ACC112 (cell line): ENCODE measurements at regions not wholly inside any gene's neighbourhood (a gene's known extent, or its start where the extent isn't known, plus 50 kb on each side); places are given as distances from the start of the nearest gene placed in this dataset.

Source experiments
- H2AFZ ChIP-seq: fragments of 200-600 bp; sonication (generic); one replicate; pipeline ENCODE4 v1.6.0; 2017; ENCODE audit warnings: antibody characterized with exemption, low read length; ENCODE audit not compliant: unreplicated experiment
- H3K27ac ChIP-seq: fragments of 200-600 bp; sonication (generic); 2 replicates; pipeline ENCODE4 v1.5.1; 2014; ENCODE audit warnings: low read depth, mild to moderate bottlenecking, antibody characterized with exemption, low read length, moderate library complexity
- H3K27me3 ChIP-seq: fragments of 200-600 bp; sonication (generic); 2 replicates; pipeline ENCODE4 v1.6.1; 2014; ENCODE audit warnings: mild to moderate bottlenecking, antibody characterized with exemption, low read length, moderate library complexity, mixed read lengths; ENCODE audit not compliant: insufficient read depth
- H3K36me3 ChIP-seq: fragments of 200-600 bp; sonication (generic); 2 replicates; pipeline ENCODE4 v1.6.1; 2016; ENCODE audit warnings: mild to moderate bottlenecking, antibody characterized with exemption, low read length, moderate library complexity, mixed read lengths; ENCODE audit not compliant: insufficient read depth
- H3K4me1 ChIP-seq: fragments of 200-600 bp; sonication (generic); one replicate; pipeline ENCODE4 v1.6.1; 2016; ENCODE audit warnings: low read length, mixed read lengths; ENCODE audit not compliant: insufficient read depth, unreplicated experiment, control insufficient read depth
- H3K4me3 ChIP-seq: fragments of 200-600 bp; sonication (generic); 2 replicates; pipeline ENCODE4 v1.5.1; 2014; ENCODE audit warnings: mild to moderate bottlenecking, low read depth, low read length
- H3K79me2 ChIP-seq: fragments of 200-600 bp; sonication (generic); one replicate; pipeline ENCODE4 v1.6.0; 2016; ENCODE audit warnings: low read length; ENCODE audit not compliant: control insufficient read depth, unreplicated experiment, insufficient read depth

- Histone ChIP-seq H3K4me3 (no peak overlapping the region), H2AFZ (no peak overlapping the region), H3K4me1 (peaks cover 15% of the 10 kb centered on the region), H3K27ac (no peak overlapping the region), H3K27me3 (no peaks in the 10 kb centered on the region), H3K36me3 (no peaks in the 10 kb centered on the region), H3K79me2 (no peaks in the 10 kb centered on the region)
These were observed 1144.7 kb upstream of the PIK3C3 start for GRCh38 chr18:40810372-40810771.

GRCh38 chr18:40789286-40789685 is 1165.7 kb upstream of the PIK3C3 start:
- Histone ChIP-seq H3K36me3 (no peaks in the 10 kb centered on the region), H3K79me2 (no peaks in the 10 kb centered on the region), H2AFZ (no peak overlapping the region), H3K27me3 (no peaks in the 10 kb centered on the region), H3K27ac (no peak overlapping the region), H3K4me3 (no peak overlapping the region), H3K4me1 (no peaks in the 10 kb centered on the region)

GRCh38 chr18:40782453-40783130 is 1172.4 kb upstream of the PIK3C3 start:
- Histone ChIP-seq H3K4me3 (no peak overlapping the region), H3K79me2 (no peaks in the 10 kb centered on the region), H3K27me3 (no peaks in the 10 kb centered on the region), H2AFZ (no peak overlapping the region), H3K27ac (no peak overlapping the region), H3K4me1 (no peaks in the 10 kb centered on the region), H3K36me3 (no peaks in the 10 kb centered on the region)

- Histone ChIP-seq H3K4me3 (no peak overlapping the region), H2AFZ (no peak overlapping the region), H3K36me3 (no peaks in the 10 kb centered on the region), H3K27ac (no peak overlapping the region), H3K4me1 (no peaks in the 10 kb centered on the region), H3K27me3 (no peaks in the 10 kb centered on the region), H3K79me2 (no peaks in the 10 kb centered on the region)
These were observed 1185.2 kb upstream of the PIK3C3 start for GRCh38 chr18:40769786-40770185.

GRCh38 chr18:40760251-40760650 is 1194.8 kb upstream of the PIK3C3 start:
- Histone ChIP-seq H3K27me3 (no peaks in the 10 kb centered on the region), H3K36me3 (no peaks in the 10 kb centered on the region), H2AFZ (no peak overlapping the region), H3K4me3 (no peak overlapping the region), H3K27ac (no peak overlapping the region), H3K79me2 (no peaks in the 10 kb centered on the region), H3K4me1 (no peaks in the 10 kb centered on the region)

GRCh38 chr18:40754477-40754876 is 1200.6 kb upstream of the PIK3C3 start:
- H3K4me1 ChIP-seq, result no peaks in the 10 kb centered on the region
- no peaks in the 10 kb centered on the region for H3K79me2 ChIP-seq
- no peak overlapping the region for H2AFZ ChIP-seq

GRCh38 chr18:40752316-40752715 is 1202.7 kb upstream of the PIK3C3 start:
- no peak overlapping the region for H2AFZ ChIP-seq
- H3K79me2 ChIP-seq, result no peaks in the 10 kb centered on the region
- no peaks in the 10 kb centered on the region for H3K4me1 ChIP-seq
- no peaks in the 10 kb centered on the region for H3K27me3 ChIP-seq
- no peak overlapping the region for H3K27ac ChIP-seq
- no peaks in the 10 kb centered on the region for H3K36me3 ChIP-seq
- no peak overlapping the region for H3K4me3 ChIP-seq

More at GRCh38 chr18:40754477-40754876, 1200.6 kb upstream of the PIK3C3 start:
- Histone ChIP-seq H3K27ac (no peak overlapping the region), H3K27me3 (no peaks in the 10 kb centered on the region), H3K36me3 (no peaks in the 10 kb centered on the region), H3K4me3 (no peak overlapping the region)

- Histone ChIP-seq H3K27ac (no peak overlapping the region), H3K27me3 (no peaks in the 10 kb centered on the region), H2AFZ (no peak overlapping the region), H3K4me1 (no peaks in the 10 kb centered on the region), H3K4me3 (no peak overlapping the region), H3K79me2 (no peaks in the 10 kb centered on the region), H3K36me3 (no peaks in the 10 kb centered on the region)
These were observed 1203.8 kb upstream of the PIK3C3 start for GRCh38 chr18:40751186-40751585.

GRCh38 chr18:40739029-40739428 is 1216.0 kb upstream of the PIK3C3 start:
- H3K27ac ChIP-seq, result no peak overlapping the region
- H3K36me3 ChIP-seq, result no peaks in the 10 kb centered on the region
- H3K4me1 ChIP-seq, result no peaks in the 10 kb centered on the region
- H3K4me3 ChIP-seq, result no peak overlapping the region
- H2AFZ ChIP-seq, result no peak overlapping the region
- H3K27me3 ChIP-seq, result no peaks in the 10 kb centered on the region
- no peaks in the 10 kb centered on the region for H3K79me2 ChIP-seq

GRCh38 chr18:40738321-40738880 is 1216.6 kb upstream of the PIK3C3 start:
- Histone ChIP-seq H3K36me3 (no peaks in the 10 kb centered on the region), H3K27ac (no peak overlapping the region), H2AFZ (no peak overlapping the region), H3K4me1 (no peaks in the 10 kb centered on the region), H3K79me2 (no peaks in the 10 kb centered on the region), H3K27me3 (no peaks in the 10 kb centered on the region), H3K4me3 (no peak overlapping the region)

- no peaks in the 10 kb centered on the region for H3K27me3 ChIP-seq
- no peak overlapping the region for H3K4me3 ChIP-seq
- no peaks in the 10 kb centered on the region for H3K79me2 ChIP-seq
- H2AFZ ChIP-seq, result no peak overlapping the region
- H3K4me1 ChIP-seq, result no peaks in the 10 kb centered on the region
- no peaks in the 10 kb centered on the region for H3K36me3 ChIP-seq
- H3K27ac ChIP-seq, result no peak overlapping the region
These were observed 1246.3 kb upstream of the PIK3C3 start for GRCh38 chr18:40708726-40709125.
